ENCODE measurements at regions not wholly inside any gene's neighbourhood (a gene's known extent, or its start where the extent isn't known, plus 50 kb on each side); places are given as distances from the start of the nearest gene placed in this dataset.

DNA sequence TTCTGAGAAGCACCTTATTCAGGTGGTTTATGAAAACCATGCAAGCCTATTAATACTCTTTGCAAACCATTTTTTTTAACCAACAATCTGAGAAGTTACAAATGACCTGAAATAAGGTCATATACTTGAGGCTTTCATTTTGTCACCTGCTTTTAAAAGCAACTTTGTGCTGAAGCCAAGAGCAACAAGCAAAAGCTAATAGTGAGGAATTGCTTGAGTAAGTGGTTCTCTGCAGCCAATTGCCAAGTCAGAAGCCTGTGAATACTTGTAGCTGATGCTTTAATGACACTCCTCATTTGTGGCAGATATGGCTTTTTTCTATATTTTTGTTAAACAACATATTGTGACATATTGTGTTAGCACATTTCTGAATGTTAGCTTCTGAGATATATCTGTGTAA lies 126.7 kb upstream of the ZNF608 start:
- no peak for TF ChIP-seq CTCF (conservative IDR thresholded peaks at IDR 0.05; ENCODE audit: low read depth, low read length)
- TF ChIP-seq EZH2 (IDR thresholded peaks at IDR 0.05; ENCODE audit: low read length, unreplicated experiment) = no peak
